Glomerular visceral epithelial cell (primary cell): ENCODE measurements at regions not wholly inside any gene's neighbourhood (a gene's known extent, or its start where the extent isn't known, plus 50 kb on each side); places are given as distances from the start of the nearest gene placed in this dataset.
"Not testable (repeated sequence)": the region's sequence is repeated elsewhere in the genome, so short reads cannot be mapped to it uniquely, and the experiment has no call there.

ENCODE experiments used
- DNase-seq: peaks from one replicate; pipeline ENCODE4 v3.0.0-alpha.2; 2016; ENCODE audit errors: extremely low spot score

- no peak for DNase-seq
These were observed 311.8 kb downstream of the TSHZ3 start for GRCh38 chr19:31037286-31037980.

- not testable (repeated sequence) for DNase-seq
These were observed 317.8 kb downstream of the TSHZ3 start for GRCh38 chr19:31031455-31031854.

- DNase-seq = no peak
These were observed 326.2 kb downstream of the TSHZ3 start for GRCh38 chr19:31023038-31023437.

DNA sequence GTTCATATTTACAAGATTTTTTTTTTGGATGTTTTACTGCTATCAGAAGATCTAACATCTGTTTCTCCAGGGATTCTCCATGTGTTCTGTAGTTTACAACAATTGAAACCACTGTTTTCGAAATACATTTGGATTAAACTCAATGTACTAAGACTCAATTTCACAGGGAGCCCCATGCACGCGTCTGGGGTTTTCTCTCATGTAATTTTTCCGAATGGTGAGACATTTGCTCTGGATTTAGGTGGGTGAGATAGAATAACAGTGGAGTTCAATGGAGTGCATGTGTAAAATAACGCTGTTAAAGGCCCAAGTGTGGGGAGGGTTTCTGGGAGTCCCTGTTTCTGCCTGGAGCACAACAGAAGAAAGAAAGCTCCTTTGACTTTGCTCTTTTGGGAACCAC is 330.3 kb downstream of the TSHZ3 start:
- DNase-seq = no peak

GRCh38 chr19:31015778-31016177 is 333.5 kb downstream of the TSHZ3 start:
- no peak for DNase-seq

- no peak for DNase-seq
These were observed 334.6 kb downstream of the TSHZ3 start for GRCh38 chr19:31014668-31015067.

DNA sequence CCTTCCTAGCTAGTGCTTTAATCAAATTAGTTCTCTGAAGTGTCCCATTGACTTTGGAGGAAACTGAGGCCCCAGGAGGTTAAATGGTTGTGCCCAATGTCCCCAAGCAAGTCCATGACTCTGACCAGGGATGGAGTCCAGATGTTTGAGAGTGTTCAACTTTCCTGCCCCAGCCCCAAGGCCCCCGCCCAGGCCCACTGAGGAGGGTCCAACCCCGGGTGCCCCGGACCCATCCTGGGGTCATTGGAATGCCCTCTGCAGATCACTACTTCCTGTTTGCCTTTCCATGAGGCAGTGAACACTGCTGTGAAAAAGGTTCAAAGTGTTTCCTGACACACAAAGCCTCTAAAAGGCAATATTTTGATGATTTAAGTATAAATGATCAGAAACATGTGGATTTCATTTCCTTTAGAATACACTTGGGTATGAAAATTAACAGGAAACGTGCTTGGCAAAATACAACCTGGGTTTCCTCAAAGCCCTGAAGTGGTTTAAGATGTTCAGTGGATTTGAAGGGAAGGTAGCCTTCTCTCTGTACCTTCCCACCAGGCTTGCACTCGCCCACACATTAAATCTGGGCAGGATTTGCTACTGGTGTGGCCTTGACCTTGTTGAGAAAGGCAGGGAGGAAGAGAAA is 335.7 kb downstream of the TSHZ3 start:
- no peak for DNase-seq

- no peak for DNase-seq
These were observed 346.6 kb downstream of the TSHZ3 start for GRCh38 chr19:31002518-31003244.

- no peak for DNase-seq
These were observed 347.2 kb downstream of the TSHZ3 start for GRCh38 chr19:31001991-31002390.

GRCh38 chr19:31000913-31001312 is 348.3 kb downstream of the TSHZ3 start:
- no peak for DNase-seq

DNA sequence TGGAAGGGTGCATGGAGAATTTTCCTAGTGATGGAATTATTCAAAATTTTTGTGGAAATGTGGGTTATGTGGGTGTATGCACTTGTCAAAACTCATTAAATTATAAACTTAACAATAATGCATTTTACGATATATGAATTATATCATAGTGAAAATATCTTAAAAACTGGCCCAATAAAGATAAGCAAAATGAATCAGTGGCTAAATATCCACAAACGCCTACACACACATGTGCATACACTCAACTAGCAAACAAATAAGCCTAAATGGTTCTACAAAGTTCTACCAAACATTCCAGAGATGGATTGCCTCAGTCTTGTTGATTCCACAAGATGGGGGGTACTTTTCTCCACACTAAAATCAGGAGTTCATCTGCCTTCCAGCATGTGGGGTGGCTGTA is 349.5 kb downstream of the TSHZ3 start:
- DNase-seq = no peak

- DNase-seq = no peak
These were observed 352.0 kb downstream of the TSHZ3 start for GRCh38 chr19:30997222-30997621.

- no peak for DNase-seq
These were observed 370.6 kb downstream of the TSHZ3 start for GRCh38 chr19:30978639-30979038.

- no peak for DNase-seq
These were observed 379.6 kb downstream of the TSHZ3 start for GRCh38 chr19:30969591-30969990.

- DNase-seq = no peak
These were observed 380.3 kb downstream of the TSHZ3 start for GRCh38 chr19:30968841-30969399.

DNA sequence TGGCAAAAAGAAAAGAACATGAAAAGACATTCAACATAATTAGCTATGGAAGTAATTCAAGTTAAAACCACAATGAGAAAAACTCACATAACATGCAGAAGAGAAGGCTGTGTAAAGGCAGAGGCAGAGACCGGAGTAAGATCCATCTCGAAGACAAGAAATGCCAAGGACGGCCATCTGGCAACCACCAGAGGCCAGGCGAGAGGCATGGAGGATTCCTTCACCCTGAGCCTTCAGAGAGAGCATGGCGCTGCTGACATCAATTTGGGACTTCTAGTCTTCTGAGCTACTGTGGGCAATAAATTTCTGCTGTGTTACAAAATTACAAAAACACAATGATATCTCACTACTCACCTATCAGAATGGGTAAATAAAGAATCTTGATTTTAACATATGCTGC is 381.0 kb downstream of the TSHZ3 start:
- DNase-seq = no peak

GRCh38 chr19:30966486-30966885 is 382.8 kb downstream of the TSHZ3 start:
- no peak for DNase-seq

- no peak for DNase-seq
These were observed 390.2 kb downstream of the TSHZ3 start for GRCh38 chr19:30959011-30959410.

DNA sequence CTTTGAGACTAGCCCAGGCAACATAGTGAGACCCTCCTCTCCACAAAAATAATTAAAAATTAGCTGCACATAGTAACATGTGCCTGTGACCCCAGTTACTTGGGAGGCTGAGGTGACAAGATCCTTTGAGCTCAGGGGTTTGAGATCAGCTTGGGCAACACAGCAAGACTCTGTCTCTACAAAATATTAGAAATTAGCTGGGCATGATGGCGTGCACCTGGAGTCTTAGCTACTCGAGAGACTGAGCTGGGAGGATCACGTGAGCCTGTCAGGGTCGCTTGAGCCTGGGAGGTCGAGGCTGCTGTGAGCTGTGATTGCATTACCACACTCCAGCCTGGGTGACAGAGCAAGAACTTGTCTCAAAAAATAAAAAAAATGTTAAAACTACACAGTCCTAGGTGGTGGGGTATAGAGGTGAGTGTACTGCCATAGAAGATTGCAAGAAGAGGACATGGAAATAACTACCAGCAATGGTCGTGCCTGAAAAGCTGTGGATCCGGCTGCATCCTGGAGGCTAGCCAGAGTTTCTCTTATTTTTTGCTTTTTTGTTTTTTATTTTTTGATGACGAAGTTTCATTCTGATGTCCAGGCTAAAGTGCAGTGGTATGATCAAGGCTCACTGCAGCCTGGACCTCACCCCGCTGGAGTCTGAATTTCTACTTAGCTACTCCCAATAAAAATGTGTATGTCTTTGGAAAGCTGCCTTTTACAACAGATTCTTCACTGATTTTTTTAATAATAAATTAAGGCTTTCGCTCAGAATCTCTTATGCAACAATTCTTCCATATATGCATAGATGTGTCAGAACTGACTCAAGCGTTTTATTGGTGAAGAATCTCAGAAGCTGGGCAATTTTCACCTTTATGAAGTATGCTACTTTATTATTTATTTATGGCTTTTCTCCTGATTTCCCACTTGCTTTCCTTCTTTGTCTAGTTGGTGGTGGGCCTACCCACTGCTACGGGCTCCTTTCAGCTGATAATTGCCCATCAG is 393.8 kb downstream of the TSHZ3 start:
- DNase-seq = no peak

GRCh38 chr19:30944276-30944932 is 404.8 kb downstream of the TSHZ3 start:
- not testable (repeated sequence) for DNase-seq
